ENCODE measurements at regions not wholly inside any gene's neighbourhood (a gene's known extent, or its start where the extent isn't known, plus 50 kb on each side); places are given as distances from the start of the nearest gene placed in this dataset.

DNA sequence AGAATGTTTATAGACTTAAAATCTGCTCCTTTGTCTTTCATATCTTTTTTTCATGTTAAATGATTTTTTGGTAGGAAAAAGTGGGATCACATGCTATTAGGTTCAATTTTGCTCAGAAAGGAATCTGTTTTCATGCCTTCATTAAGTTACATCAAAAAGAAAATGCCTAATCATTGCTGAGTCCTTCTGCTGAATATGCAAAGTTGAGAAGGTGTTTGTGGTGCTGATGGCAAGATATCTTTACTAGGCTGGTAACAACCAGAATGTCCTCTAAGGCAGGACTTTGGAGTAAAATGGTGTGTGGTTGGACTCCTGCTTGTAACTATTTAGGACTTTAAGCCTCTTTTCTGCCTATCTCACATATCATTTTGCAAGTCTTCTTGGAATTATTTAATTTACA is 88.3 kb downstream of the TRIB2 start:
- H3K14ac ChIP-seq (ENCODE audit: insufficient read length): no peak overlapping the region

More for the DNA sequence above, 88.3 kb downstream of the TRIB2 start:
- Histone ChIP-seq H3K4me3 (ENCODE audit: extremely low read depth in 1 of 4, insufficient read depth in 2 of 4, low read depth in 3 of 4, low read length in 4 of 4) (no peak overlapping the region), H2BK15ac (ENCODE audit: low read length) (no peak overlapping the region), H3K9me3 (ENCODE audit: insufficient read depth in 2 of 2, low read depth in 1 of 2, low read length in 1 of 2) (no peaks in the 10 kb centered on the region), H3K79me1 (ENCODE audit: low read depth, low read length) (no peaks in the 10 kb centered on the region), H4K20me1 (replicated peaks in 1 of 2; ENCODE audit: control insufficient read depth in 1 of 2, insufficient read depth in 2 of 2, low read length in 2 of 2) (no peaks in the 10 kb centered on the region), H3K27ac (ENCODE audit: low read depth, low read length) (no peak overlapping the region), H3K4me2 (ENCODE audit: insufficient read depth in 1 of 2, low read depth in 2 of 2, low read length in 2 of 2) (no peak overlapping the region), H3K23me2 (ENCODE audit: low read depth, low read length) (no peaks in the 10 kb centered on the region), H2BK5ac (ENCODE audit: low read depth, low read length) (no peak overlapping the region), H3K9ac (replicated peaks in 1 of 4; ENCODE audit: extremely low read depth in 1 of 4, low read depth in 3 of 4, low read length in 3 of 4) (no peak overlapping the region), H4K91ac (replicated peaks; ENCODE audit: insufficient read length, low read length) (no peak overlapping the region), H4K8ac (ENCODE audit: extremely low read depth, insufficient read depth, low read length) (no peak overlapping the region), H2AFZ (ENCODE audit: low read length) (no peak overlapping the region), H2AK5ac (ENCODE audit: low read depth, low read length) (no peak overlapping the region), H2BK12ac (ENCODE audit: low read depth, low read length) (no peak overlapping the region), H3K4ac (replicated peaks; ENCODE audit: insufficient read length, low read depth, low read length) (no peak overlapping the region), H3K79me2 (ENCODE audit: control insufficient read depth in 1 of 2, insufficient read depth in 2 of 2, low read length in 2 of 2) (no peaks in the 10 kb centered on the region), H2BK20ac (ENCODE audit: low read length) (no peak overlapping the region), H3K23ac (ENCODE audit: insufficient read length) (no peak overlapping the region), H3K18ac (ENCODE audit: extremely low read depth, low read length) (no peak overlapping the region), H4K5ac (ENCODE audit: insufficient read length, low read depth, low read length) (no peak overlapping the region), H3K36me3 (ENCODE audit: control insufficient read depth in 2 of 4, insufficient read depth in 4 of 4, low read length in 3 of 4) (no peaks in the 10 kb centered on the region), H3K56ac (replicated peaks; ENCODE audit: insufficient read length, low read depth, low read length) (no peak overlapping the region), H3K27me3 (replicated peaks in 1 of 4; ENCODE audit: control insufficient read depth in 3 of 4, extremely low read depth in 1 of 4, insufficient read depth in 3 of 4, low read length in 3 of 4) (no peaks in the 10 kb centered on the region), H2BK120ac (replicated peaks; ENCODE audit: low read depth, low read length) (no peak overlapping the region), H3K4me1 (replicated peaks in 1 of 4; ENCODE audit: control insufficient read depth in 3 of 4, insufficient read depth in 4 of 4, low read length in 3 of 4) (peaks cover 0 to 3% (median 0%) of the 10 kb centered on the region in 4 experiments; a peak in 1 of 7 replicates)
- ChIA-PET POLR2A (ENCODE audit: partially characterized antibody) (no interaction called here), CTCF (ENCODE audit: partially characterized antibody) (no interaction called here)
- FAIRE-seq (no peak), DNase-seq (ENCODE audit: low read depth in 1 of 2, low spot score in 2 of 2) (no peak)
- no peak for TF ChIP-seq KDM4A (IDR thresholded peaks at IDR 0.05; ENCODE audit: low read depth, low read length, severe bottlenecking)
- TF ChIP-seq BCL11A (IDR thresholded peaks at IDR 0.05; ENCODE audit: low read depth in 2 of 2, low read length in 2 of 2): no peak
- no peak for TF ChIP-seq NRF1 (IDR thresholded peaks at IDR 0.05; ENCODE audit: low read depth, low read length)
- TF ChIP-seq MAFK (IDR thresholded peaks at IDR 0.05; ENCODE audit: low read depth, low read length): peak; percentile 56; the same call in 1 of the 2 replicates
- no peak for TF ChIP-seq YY1 (IDR thresholded peaks at IDR 0.05; ENCODE audit: low read depth, low read length)
- TF ChIP-seq, protein P1, sequence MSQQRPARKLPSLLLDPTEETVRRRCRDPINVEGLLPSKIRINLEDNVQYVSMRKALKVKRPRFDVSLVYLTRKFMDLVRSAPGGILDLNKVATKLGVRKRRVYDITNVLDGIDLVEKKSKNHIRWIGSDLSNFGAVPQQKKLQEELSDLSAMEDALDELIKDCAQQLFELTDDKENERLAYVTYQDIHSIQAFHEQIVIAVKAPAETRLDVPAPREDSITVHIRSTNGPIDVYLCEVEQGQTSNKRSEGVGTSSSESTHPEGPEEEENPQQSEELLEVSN (IDR thresholded peaks at IDR 0.05): no peak
- no peak for TF ChIP-seq SP1 (IDR thresholded peaks at IDR 0.05; ENCODE audit: low read depth, low read length)

All from H1 (cell line).